DMS79 treated with DMSO at 0.1 percent for 48 hours (cell line): ENCODE measurements at regions not wholly inside any gene's neighbourhood (a gene's known extent, or its start where the extent isn't known, plus 50 kb on each side); places are given as distances from the start of the nearest gene placed in this dataset.

ENCODE experiments used
- DNase-seq: peaks from one replicate; lab custom pipeline; 2025; lab: John Stamatoyannopoulos, UW

GRCh38 chr22:27452922-27453321 is 348.6 kb downstream of the MN1 start:
- DNase-seq, result no peak

DNA sequence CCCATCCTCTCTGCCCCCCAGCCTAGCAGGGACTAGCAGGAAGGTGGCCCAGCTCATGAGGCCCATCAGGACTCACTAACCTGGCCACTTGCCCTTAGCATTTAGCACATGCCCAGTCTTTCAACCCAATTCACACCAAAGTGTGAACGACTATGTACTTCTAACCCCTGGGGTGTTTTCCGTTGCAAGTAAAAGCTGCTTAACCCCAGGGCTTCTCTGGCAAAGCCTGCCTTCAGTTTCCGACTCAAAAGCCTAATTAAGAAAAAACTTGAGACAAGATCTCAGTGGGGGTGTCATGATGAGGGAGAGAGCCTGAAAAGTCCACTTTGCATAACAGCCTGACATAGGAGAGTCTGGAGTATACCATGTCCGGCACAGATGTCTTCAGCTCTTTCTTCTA is 347.8 kb downstream of the MN1 start:
- no peak for DNase-seq

DNA sequence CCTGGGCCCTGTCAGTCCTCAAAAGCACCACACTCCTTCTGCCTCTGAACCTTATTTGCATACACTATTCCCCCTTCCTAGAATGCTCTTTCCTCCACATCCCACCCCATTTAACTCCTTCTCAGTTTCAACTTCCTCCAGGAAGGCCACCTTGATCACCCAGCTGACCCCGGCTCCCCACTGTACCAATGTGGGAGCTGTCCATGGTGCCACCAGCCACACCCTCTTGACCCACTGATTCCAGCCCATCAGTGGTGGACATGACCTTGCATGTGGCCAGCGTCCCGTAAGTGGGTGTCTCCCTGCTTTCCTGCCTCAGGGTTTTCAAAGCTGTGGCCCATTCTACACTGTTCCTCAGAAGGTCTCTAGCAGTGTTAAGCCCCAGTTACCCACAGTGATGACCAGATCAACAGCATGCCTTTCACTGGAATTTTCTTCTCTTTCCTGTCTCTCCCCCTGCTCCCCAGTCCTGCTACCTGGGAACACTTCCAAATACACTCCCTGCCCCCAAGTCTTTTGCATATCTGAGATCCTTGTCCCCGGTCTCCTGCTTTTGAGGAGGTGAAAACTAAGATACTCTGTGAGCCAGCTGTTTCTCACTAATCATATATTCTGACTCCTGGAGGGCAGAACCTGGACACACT is 346.6 kb downstream of the MN1 start:
- DNase-seq, result no peak

DNA sequence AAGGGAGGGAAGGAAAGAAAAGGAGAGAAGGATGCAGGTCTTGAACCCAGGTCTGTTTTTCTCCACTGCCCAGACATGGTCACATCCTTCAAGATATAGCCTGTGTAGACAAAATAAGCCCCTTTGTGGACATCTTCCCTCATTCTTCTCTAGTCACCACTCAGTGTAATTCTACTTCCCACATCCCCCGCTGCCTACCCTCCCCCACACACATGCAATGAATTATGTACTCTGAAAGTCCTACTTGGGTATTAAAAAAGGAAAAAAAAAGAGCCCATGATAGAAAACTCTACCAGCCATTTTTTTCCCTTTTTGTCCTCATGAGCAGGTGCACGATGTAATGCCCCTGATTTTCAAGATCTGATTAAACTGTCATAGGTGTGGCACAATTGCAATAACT is 346.0 kb downstream of the MN1 start:
- no peak for DNase-seq

- DNase-seq, result no peak
Observed at GRCh38 chr22:27456696-27457503, 344.7 kb downstream of the MN1 start.

DNA sequence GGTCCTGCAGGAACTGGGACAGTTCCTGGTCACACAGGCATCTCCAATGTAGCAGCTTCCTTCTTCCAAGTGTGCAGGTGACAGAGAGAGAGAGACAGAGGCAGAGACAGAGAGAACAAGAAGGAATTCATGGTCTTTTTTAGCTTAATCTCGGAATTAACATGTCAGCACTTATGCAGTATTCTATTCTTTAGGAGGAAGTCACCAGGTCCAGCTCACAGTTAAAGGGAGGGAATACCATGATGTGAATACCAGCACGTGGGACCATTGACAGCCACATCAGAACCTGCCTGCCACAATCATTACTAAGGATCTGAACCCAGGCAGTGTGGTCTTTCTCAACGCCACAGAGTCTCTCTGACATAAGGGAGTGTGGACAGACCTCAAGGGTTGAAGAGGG is 341.6 kb downstream of the MN1 start:
- no peak for DNase-seq

DNA sequence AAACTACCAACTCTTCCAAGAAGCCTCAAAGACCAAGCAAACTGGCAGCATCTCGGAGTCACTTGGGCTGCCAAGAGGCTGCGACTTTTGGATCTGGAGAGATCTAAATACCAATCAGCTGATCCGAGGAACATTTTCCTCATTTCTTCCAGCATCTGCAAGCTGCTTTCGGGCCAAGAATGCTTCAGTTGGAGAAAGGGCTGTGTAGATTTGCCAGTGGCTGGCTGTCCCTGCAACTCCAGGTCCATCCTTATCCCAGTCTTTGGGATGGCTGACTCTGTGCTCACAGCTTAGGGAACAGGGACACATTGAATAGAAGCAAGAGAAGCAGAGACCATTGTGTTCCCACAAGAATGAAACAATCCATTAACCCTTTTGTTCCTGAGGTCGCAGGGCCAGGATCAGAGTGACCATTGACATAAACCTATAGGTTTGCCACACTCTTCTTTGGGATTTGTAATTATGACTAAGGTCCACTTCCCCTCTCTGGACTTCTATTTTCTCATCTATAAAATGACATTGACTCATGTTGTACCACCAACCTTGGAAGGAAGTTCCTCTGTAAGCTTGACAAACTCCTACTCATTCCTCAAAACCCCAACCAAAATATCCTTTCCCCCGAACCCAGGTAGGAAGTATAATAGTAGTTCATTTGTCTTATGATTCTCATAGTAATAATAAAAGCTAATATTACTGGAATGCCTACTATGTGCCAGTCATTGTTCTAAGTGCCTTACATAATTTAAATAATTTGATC is 340.8 kb downstream of the MN1 start:
- DNase-seq, result no peak

GRCh38 chr22:27461470-27461869 is 340.1 kb downstream of the MN1 start:
- DNase-seq, result no peak

DNA sequence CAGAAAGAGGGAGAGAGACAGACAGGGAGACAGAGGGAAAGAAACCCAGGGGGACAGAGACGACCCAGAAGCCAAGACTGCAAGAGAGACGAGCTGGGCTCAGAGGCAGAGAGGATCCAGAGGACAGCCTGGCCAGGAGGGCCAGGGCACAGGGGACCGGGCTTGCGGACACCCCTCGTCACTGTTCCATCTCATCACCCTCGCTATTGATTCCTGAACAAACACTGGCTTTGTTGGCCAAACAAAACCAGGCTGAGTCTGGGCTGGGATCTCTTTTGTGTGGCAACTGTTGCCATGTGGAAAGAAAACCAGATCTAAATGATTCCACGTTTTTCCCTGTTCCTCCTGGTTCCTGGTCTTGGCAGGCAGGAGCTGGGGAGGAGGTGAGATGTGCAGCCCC is 339.4 kb downstream of the MN1 start:
- no peak for DNase-seq

- DNase-seq, result no peak
Observed at GRCh38 chr22:27463121-27463660, 338.4 kb downstream of the MN1 start.

- DNase-seq, result no peak
Observed at GRCh38 chr22:27466229-27466628, 335.3 kb downstream of the MN1 start.

GRCh38 chr22:27466778-27467438 is 334.6 kb downstream of the MN1 start:
- DNase-seq, result no peak

DNA sequence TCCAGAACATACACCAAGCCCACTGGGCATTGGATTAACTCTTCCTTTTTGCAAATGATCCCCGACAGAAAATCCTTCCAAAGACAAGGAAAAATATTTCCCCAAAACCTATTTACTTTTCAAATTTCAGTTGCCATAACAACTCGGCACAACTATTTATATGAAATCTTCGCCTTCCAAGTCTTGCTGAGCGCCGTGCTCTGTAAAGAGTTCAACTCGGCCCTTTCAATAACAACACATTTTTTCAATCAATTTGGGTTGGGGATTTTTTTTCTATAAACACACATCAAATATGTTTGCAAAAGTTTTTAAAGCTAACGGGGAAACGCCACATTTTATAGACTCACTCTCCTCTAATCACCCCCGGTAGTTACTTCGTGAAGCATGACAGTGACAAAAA is 333.8 kb downstream of the MN1 start:
- DNase-seq, result no peak

DNA sequence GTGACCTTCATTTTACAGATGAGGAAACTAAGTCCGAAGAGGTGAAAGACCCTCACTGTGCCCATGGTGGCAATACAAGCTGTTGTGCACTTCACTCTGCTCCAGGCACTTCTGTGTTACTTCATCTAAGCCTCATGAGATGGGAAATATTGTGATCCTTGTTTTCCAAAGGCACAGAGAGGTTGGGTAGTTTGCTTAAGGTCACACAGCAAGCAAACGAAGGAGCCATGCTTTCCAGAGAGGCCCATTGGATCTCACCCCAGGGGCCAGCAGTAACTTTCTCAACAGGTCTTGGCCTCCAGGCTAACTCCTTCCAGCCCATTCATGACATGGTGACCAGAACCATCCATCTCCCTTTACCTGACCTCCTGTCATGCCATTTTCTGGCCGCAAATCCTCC is 332.8 kb downstream of the MN1 start:
- no peak for DNase-seq

DNA sequence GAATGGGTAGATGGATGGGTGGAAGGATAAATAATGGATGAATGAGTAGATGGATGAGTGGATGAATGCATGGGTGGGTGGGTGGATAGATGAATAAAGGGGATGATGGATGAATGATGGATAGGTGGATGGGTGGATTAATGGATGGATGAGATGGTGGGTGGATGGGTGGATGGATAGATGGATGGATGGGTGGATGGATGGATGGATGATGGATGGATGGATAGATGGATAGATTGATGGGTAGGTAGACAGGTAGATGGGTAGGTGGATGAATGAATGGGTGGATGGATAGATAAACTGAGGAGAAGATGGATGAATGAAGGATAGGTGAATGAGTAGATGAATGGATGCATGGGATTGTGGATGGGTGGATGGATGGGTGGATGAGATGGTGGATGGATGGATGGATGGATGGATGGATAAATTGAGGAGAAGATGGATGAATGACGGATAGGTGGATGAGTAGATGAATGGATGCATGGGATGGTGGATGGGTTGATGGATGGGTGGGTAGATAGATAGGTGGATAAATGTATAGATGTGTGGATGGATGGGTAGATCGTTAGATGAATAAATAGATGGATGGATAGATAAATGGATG is 331.3 kb downstream of the MN1 start:
- DNase-seq, result no peak

GRCh38 chr22:27472975-27473374 is 328.6 kb downstream of the MN1 start:
- no peak for DNase-seq

DNA sequence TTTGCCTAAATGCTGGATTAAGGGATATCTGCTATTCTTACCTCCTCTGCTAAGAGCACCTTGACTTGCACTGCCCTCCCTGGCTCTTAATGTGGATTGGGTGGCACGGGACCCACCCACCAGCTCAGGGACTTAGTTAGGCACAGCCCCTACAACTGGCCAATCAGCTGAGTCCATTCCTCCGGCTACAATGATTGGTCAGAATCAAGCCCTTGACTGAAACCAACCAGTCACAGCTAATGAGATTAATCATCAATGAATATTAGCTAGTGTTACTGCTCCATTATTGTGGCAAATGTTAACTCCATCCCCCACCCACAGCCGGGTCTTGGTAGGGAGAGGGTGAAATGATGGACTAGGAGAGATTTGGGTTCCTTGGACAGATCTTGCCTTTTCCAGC is 328.0 kb downstream of the MN1 start:
- DNase-seq, result no peak

DNA sequence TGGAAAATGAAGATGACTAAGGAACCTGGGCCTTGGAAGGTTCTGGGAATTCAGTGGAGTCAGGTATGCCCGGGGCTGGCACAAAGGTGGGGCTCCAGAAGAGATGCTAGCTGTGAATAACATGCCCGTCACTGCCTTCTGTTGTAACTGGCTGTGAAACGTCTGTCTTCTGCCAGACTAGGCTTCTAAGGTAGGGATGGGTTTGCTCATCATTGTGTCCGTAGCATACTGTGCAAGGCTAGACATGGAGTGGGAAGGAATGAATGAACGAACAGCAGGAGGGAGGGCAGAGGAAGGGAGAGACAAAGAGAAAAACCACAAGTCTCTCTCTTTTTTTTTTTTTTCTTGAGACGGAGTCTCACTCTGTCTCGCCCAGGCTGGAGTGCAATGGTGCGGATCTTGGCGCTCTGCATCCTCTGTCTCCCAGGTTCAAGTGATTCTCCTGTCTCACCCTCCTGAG is 327.4 kb downstream of the MN1 start:
- no peak for DNase-seq

GRCh38 chr22:27474711-27475547 is 326.6 kb downstream of the MN1 start:
- no peak for DNase-seq

DNA sequence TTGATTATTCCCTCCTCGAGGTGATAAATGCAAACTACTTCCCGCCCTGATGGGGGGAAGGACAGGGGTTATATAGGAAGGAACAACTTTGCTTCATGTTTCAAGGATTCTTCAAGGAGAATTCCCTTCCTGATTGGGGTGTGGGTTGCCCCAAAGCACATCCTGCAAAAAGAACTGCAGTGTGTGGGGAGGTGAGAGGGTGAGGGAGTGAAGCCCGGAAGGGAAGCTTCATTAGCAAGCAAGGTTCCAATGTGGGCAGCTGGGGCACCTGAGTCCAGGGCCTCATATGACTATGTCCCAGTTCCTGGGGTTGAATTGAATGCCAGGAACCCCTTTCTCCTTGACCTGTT is 326.0 kb downstream of the MN1 start:
- DNase-seq, result no peak

DNA sequence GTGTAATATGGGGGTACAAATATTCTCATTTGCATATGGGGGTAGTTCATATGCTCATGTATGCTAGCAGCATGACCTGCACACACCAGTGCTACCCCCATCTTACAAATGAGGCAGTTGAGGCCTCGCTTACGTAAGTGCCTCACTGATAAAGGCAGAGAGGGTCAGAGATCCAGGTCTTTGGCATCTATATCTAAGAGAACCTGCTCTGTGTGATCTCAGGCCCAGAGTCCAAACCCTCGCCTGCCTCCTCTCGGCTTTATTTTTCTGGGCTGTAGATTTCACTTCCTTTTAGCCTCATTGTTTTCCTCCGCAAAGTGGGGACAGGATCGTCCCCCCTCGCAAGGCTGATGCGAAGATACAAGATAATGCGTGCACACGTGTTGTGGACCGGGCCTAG is 325.2 kb downstream of the MN1 start:
- no peak for DNase-seq
